SK-N-MC (cell line): ENCODE measurements at regions not wholly inside any gene's neighbourhood (a gene's known extent, or its start where the extent isn't known, plus 50 kb on each side); places are given as distances from the start of the nearest gene placed in this dataset.

ENCODE experiments used
- EZH2 ChIP-seq: fragments of 200-600 bp; sonication (generic); IDR thresholded peaks from one replicate; pipeline ENCODE4 v1.6.1; 2017; ENCODE audit warnings: antibody characterized with exemption
- POLR2AphosphoS5 ChIP-seq: IDR thresholded peaks from 2 replicates; pipeline ENCODE4 v1.6.1; 2012; ENCODE audit warnings: mild to moderate bottlenecking, low read depth, low read length, borderline replicate concordance

GRCh38 chr4:89373394-89373793 lies 65.8 kb upstream of the GPRIN3 start:
- TF ChIP-seq EZH2 = no peak
- no peak for TF ChIP-seq POLR2AphosphoS5
